A673 (cell line): ENCODE measurements at regions not wholly inside any gene's neighbourhood (a gene's known extent, or its start where the extent isn't known, plus 50 kb on each side); places are given as distances from the start of the nearest gene placed in this dataset.

Source experiments
- BruUV-seq: library from RNA; stranded (reverse); fragments of 400-500 nt; replicated peaks from 2 replicates; lab custom pipeline; 2021; lab: Mats Ljungman, UMichigan
- CTCF ChIA-PET: fragments of 300-600 bp; sonication (Branson Sonifier 250); formaldehyde crosslinking; loops from one replicate; lab custom pipeline; 2022; ENCODE audit warnings: antibody characterized with exemption; lab: Charles Lee
- POLR2A ChIA-PET: fragments of 300-600 bp; sonication (Branson Sonifier 250); formaldehyde crosslinking; loops from one replicate; lab custom pipeline; 2022; ENCODE audit warnings: antibody characterized with exemption; ENCODE audit not compliant: low non-redundant PET; lab: Charles Lee
- DNase-seq: peaks from one replicate; pipeline ENCODE4 v3.0.0-alpha.2; 2015; ENCODE audit warnings: low spot score
- H3K27ac ChIP-seq: fragments of 200-600 bp; sonication (generic); 2 replicates; pipeline ENCODE4 v1.5.1; 2016; ENCODE audit warnings: mixed run types, low read depth, mild to moderate bottlenecking, mixed read lengths, antibody characterized with exemption, low read length; ENCODE audit not compliant: poor library complexity, severe bottlenecking
- H3K27me3 ChIP-seq: fragments of 200-600 bp; sonication (generic); replicated peaks from 2 replicates; pipeline ENCODE4 v1.6.1; 2017; ENCODE audit warnings: mixed run types, low read depth, mild to moderate bottlenecking, mixed read lengths, antibody characterized with exemption, low read length; ENCODE audit not compliant: insufficient read depth, poor library complexity
- H3K36me3 ChIP-seq: fragments of 200-600 bp; sonication (generic); 2 replicates; pipeline ENCODE4 v1.6.1; 2016; ENCODE audit warnings: mixed run types, mild to moderate bottlenecking, mixed read lengths, antibody characterized with exemption, low read length; ENCODE audit not compliant: insufficient read depth, poor library complexity, severe bottlenecking
- H3K4me1 ChIP-seq: fragments of 200-600 bp; sonication (generic); 2 replicates; pipeline ENCODE4 v1.6.1; 2017; ENCODE audit warnings: mixed run types, mild to moderate bottlenecking, mixed read lengths, antibody characterized with exemption, low read length; ENCODE audit not compliant: insufficient read depth, poor library complexity, severe bottlenecking
- H3K4me3 ChIP-seq: fragments of 200-600 bp; sonication (generic); 2 replicates; pipeline ENCODE4 v1.5.1; 2016; ENCODE audit warnings: low read depth, mixed run types, mild to moderate bottlenecking, mixed read lengths, low read length; ENCODE audit not compliant: poor library complexity, severe bottlenecking
- H3K9me3 ChIP-seq: fragments of 200-600 bp; sonication (generic); 2 replicates; pipeline ENCODE4 v1.6.1; 2016; ENCODE audit warnings: mixed run types, low read depth, mild to moderate bottlenecking, mixed read lengths, antibody characterized with exemption, low read length; ENCODE audit not compliant: poor library complexity, severe bottlenecking
- CTCF ChIP-seq: fragments of 300-800, 200-600 bp; sonication (generic); conservative IDR thresholded peaks from 2 replicates; pipeline ENCODE4 v1.5.1; 2017; ENCODE audit warnings: low read depth, mild to moderate bottlenecking, antibody characterized with exemption, low read length, moderate library complexity, mixed read lengths
- EZH2 ChIP-seq: fragments of 200-600 bp; sonication (generic); IDR thresholded peaks from 2 replicates; pipeline ENCODE4 v1.6.1; 2017; ENCODE audit warnings: borderline replicate concordance, low read depth, mild to moderate bottlenecking, mixed read lengths, antibody characterized with exemption, low read length; ENCODE audit not compliant: poor library complexity, severe bottlenecking
- intact Hi-C: fragments of 100-400 bp; cut with micrococcal nuclease; formaldehyde crosslinking; loops from one replicate; pipeline ENCODE4 v1.10.0; 2022; ENCODE audit not compliant: unreplicated experiment

GRCh38 chr20:4327956-4328355, 78.9 kb upstream of the ADRA1D start:
- intact Hi-C loops, result no loop called here
- Histone ChIP-seq H3K4me1 (peaks cover 6% of the 10 kb centered on the region), H3K36me3 (no peaks in the 10 kb centered on the region), H3K9me3 (no peaks in the 10 kb centered on the region), H3K27ac (no peak overlapping the region), H3K27me3 (no peaks in the 10 kb centered on the region), H3K4me3 (no peak overlapping the region)
- no peak for TF ChIP-seq CTCF
- no peak for TF ChIP-seq EZH2
- DNase-seq, result no peak
- ChIA-PET POLR2A (no interaction called here), CTCF (no interaction called here)
- BruUV-seq, result no TSS peak

DNA sequence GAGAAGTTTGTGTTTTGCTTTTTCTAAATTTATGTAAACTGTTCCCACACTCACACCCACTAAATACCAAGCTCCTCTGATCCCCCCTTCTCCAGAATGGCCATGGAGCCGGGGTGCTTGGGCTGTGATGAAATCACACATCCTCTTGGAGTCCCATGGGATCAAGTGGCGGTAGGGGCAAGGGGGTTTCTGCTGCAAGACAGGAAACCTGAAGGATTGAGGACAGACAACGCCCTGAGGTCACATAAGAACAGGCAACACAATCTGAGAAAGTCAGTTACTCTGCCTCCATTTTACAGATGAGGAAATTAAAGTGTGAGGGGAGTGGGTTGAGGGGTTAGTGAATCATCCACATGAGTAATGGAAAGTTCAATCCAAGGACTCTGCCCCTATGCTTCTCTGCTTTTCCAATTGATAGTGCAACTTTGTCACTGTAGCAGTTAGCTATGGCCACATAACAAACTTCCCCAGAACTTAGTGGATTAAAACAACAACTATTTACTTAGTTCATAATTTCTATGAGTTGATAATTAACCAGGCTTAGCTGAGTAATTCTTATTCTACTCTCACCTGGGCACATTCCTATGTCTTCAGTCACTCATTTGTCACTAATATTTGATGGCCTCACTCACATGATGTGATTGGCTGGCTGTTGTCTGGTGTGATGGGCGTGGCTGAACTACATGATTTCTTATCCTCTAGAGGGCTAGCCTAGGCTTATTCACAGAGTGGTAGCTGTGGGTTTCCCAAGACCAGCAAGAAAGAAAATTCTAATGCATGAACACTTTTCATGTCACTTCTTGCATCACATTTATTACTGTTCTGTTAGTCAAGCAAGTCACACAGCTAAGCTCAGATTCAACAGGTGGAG, 77.3 kb upstream of the ADRA1D start:
- peak; percentile 22 for DNase-seq
- Histone ChIP-seq H3K27me3 (no peaks in the 10 kb centered on the region), H3K36me3 (no peaks in the 10 kb centered on the region), H3K4me3 (no peak overlapping the region), H3K27ac (no peak overlapping the region), H3K4me1 (peaks cover 6% of the 10 kb centered on the region), H3K9me3 (no peaks in the 10 kb centered on the region)
- no TSS peak for BruUV-seq
- ChIA-PET CTCF (no interaction called here), POLR2A (no interaction called here)
- intact Hi-C loops, result no loop called here
- TF ChIP-seq CTCF (no peak), EZH2 (no peak)

DNA sequence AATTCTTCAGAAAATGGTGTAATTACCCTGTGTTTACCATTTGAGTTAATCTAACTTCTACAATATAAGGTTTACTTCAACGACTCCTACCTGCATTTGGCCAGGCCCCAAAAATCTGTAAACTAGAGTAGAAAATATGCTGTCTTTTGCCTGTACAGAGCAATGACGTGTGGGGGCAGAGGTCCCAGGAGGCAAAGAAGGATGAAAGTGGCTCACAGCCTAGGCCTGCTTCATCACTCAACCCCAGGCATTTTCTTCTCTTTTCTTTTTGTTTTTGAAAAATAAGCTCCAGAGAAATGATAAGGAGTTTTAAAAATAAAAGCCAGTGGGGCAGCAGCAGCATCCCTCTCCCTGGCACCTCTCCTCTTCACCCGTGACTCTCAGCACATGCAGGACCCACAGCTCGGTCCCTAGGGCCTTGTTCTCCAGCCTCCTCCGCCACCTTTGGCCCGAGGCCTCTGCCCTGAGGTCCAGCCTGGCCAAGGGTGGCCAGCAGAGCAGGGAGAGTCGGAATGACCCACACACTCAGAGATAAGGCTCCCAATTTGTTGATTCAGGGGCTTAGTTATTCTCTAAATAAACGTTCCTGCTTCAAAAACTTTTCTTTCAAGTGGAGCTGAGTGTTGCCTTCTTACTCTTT, 76.6 kb upstream of the ADRA1D start:
- no TSS peak for BruUV-seq
- no peak overlapping the region for H3K27ac ChIP-seq
- no peak overlapping the region for H3K4me3 ChIP-seq
- no peak for DNase-seq
- H3K4me1 ChIP-seq, result peaks cover 6% of the 10 kb centered on the region
- no peaks in the 10 kb centered on the region for H3K9me3 ChIP-seq
- H3K27me3 ChIP-seq, result no peaks in the 10 kb centered on the region
- TF ChIP-seq CTCF (no peak), EZH2 (no peak)
- H3K36me3 ChIP-seq, result no peaks in the 10 kb centered on the region
- ChIA-PET POLR2A (no interaction called here), CTCF (no interaction called here)
- intact Hi-C loops, result no loop called here
